NB4 (cell line): ENCODE measurements at regions not wholly inside any gene's neighbourhood (a gene's known extent, or its start where the extent isn't known, plus 50 kb on each side); places are given as distances from the start of the nearest gene placed in this dataset.

ENCODE experiments used
- DNase-seq: peaks from one replicate; pipeline ENCODE4 v3.0.0; 2010; ENCODE audit warnings: low read depth
- H3K4me3 ChIP-seq: one replicate; pipeline ENCODE4 v1.5.1; 2011; ENCODE audit warnings: mild to moderate bottlenecking, low read depth, low read length, moderate library complexity
- CTCF ChIP-seq: IDR thresholded peaks from one replicate; pipeline ENCODE4 v1.5.1; 2012; ENCODE audit warnings: low read depth, low read length
- MYC ChIP-seq: IDR thresholded peaks from 2 replicates; pipeline ENCODE4 v1.6.1; 2011; ENCODE audit warnings: low read depth, low read length
- POLR2A ChIP-seq: IDR thresholded peaks from 2 replicates; pipeline ENCODE4 v1.6.1; 2011; ENCODE audit warnings: mild to moderate bottlenecking; ENCODE audit not compliant: insufficient read length; ENCODE audit errors: extremely low read depth
- TF ChIP-seq, protein P1 (sequence below): IDR thresholded peaks from 2 replicates; pipeline ENCODE4 v1.6.1; 2011; ENCODE audit warnings: low read depth, low read length

DNA sequence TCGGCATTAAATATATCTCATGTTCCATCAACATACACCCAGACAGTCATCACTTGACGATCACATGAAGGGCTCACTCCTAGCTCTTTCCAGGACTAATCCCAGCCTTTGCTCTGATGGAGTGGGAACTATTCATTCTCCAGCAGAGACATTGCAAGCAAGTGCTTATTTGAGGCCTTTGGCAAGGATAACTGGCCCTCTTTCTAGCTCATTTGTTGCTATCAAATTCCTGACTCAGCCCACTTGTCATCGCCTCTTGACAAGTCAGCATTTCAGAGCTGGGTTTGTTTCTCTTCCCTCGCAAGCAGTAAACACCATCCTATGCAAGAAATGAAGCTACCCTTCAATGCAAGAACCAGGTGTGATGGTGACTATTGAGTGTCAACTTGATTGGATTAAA lies 1165.7 kb upstream of the AUTS2 start:
- no peak overlapping the region for H3K4me3 ChIP-seq
- no peak for DNase-seq
- TF ChIP-seq POLR2A: no peak
- no peak for TF ChIP-seq MYC
- no peak for TF ChIP-seq CTCF
- TF ChIP-seq, protein P1, sequence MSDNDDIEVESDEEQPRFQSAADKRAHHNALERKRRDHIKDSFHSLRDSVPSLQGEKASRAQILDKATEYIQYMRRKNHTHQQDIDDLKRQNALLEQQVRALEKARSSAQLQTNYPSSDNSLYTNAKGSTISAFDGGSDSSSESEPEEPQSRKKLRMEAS: no peak

DNA sequence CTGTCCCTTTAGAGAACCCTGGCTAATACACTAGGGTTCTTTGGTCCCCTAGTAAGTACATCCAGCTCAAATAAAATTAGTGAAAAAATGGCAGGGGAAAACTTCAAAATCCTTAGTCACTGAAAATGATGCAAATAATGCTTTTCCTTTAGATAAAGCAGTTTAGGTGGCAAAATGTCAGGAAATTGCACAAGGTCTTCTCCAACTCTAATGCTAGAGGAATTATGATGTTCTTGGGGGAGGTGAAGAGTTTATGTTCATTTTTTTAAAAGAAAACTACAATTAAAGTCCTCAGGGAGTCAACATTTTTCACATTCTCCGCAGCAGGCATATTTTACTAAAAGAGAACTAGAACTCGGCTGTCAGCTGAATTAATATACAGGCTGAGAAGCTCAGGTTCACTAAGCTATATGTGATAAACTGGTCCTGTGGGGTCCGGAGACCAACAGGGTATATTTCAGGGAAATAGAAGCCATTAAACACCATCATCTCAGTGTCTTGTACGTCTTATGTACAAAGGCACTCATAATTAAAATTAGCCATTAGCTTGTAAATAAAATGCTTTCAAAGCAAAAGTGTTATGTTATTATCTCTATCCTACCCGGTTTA lies 1164.7 kb upstream of the AUTS2 start:
- DNase-seq: no peak
- TF ChIP-seq POLR2A: no peak
- no peak for TF ChIP-seq MYC
- no peak for TF ChIP-seq CTCF
- TF ChIP-seq, protein P1: no peak
- no peak overlapping the region for H3K4me3 ChIP-seq

DNA sequence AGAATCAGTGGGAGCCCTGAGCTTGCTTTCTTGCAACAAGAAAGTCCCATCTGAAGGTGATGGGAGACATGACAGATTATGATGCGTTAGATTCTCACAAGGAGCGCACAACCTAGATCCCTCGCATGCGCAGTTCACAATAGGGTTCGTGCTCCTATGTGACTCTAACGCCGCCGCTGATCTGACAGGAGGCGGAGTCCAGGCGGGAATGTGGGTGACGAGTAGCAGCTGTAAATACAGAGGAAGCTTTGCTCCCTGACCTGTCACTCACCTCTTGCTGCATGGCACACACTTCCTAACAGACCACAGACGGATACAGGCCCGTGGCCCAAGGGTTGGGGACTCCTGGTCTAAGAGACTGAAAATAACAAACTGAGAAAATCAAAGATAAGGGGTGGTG lies 1163.4 kb upstream of the AUTS2 start:
- TF ChIP-seq MYC (no peak), POLR2A (no peak), CTCF (no peak)
- TF ChIP-seq, protein P1: no peak
- DNase-seq: no peak
- H3K4me3 ChIP-seq: no peak overlapping the region

- DNase-seq: no peak
- H3K4me3 ChIP-seq: no peak overlapping the region
- TF ChIP-seq MYC (no peak), POLR2A (no peak), CTCF (no peak)
- TF ChIP-seq, protein P1: no peak
Observed at GRCh38 chr7:68438016-68438415, 1160.3 kb upstream of the AUTS2 start.

DNA sequence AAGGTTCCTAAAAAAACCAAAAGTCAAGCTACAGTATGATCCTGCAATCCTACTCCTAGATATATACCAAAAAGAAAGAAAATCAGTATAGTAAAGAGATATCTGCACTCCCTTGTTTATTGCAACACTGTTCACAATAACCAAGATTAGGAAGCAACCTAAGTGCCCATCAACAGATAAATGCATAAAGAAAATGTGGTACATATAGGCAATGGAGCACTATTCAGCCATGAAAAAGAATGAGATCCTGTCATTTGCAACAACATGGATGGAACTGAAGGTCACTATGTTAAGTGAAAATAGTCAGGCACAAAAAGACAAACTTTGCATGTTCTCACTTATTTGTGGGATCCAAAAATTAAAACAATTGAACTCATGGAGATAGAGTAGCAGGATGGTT lies 1159.5 kb upstream of the AUTS2 start:
- TF ChIP-seq, protein P1: no peak
- TF ChIP-seq CTCF: no peak
- no peak for TF ChIP-seq MYC
- no peak for TF ChIP-seq POLR2A
- DNase-seq: no peak
- no peak overlapping the region for H3K4me3 ChIP-seq

DNA sequence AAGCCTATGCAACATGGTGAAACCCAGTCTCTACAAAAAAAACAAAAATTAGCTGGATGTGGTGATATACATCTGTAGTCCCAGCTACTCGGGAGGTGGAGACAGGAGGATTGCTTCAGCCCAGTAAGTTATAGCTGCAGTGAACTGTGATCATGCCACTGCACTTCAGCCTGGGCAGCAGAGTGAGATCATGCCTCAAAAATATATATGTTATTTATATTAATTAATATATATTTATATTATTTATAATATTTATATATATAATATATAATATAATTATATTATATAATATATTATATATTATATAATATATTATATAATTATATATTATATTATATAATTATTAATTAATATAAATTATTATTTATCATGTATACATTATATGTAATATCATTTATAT lies 1158.4 kb upstream of the AUTS2 start:
- no peak overlapping the region for H3K4me3 ChIP-seq
- no peak for DNase-seq
- no peak for TF ChIP-seq POLR2A
- no peak for TF ChIP-seq MYC
- TF ChIP-seq, protein P1: no peak
- TF ChIP-seq CTCF: no peak
